ENCODE measurements at regions not wholly inside any gene's neighbourhood (a gene's known extent, or its start where the extent isn't known, plus 50 kb on each side); places are given as distances from the start of the nearest gene placed in this dataset.

GRCh38 chr13:71323266-71323665, 543.7 kb downstream of the DACH1 start:
- Histone ChIP-seq H3T11ph (ENCODE audit: low read length) (no peak overlapping the region), H3K27ac (ENCODE audit: insufficient read length, low read depth, low read length) (no peak overlapping the region), H3K4ac (ENCODE audit: low read depth, low read length) (no peak overlapping the region), H3K18ac (ENCODE audit: insufficient read length, low read depth, low read length) (no peak overlapping the region), H2BK5ac (ENCODE audit: insufficient read length, low read length) (no peak overlapping the region), H2BK12ac (ENCODE audit: insufficient read length, low read depth, low read length) (no peak overlapping the region), H2BK120ac (ENCODE audit: low read depth, low read length, poor library complexity, severe bottlenecking) (no peak overlapping the region), H2AK5ac (ENCODE audit: insufficient read length, low read length) (no peak overlapping the region), H3K9me3 (ENCODE audit: control insufficient read depth, low read depth, low read length) (no peaks in the 10 kb centered on the region), H3K56ac (ENCODE audit: insufficient read length, low read depth, low read length) (no peak overlapping the region), H4K5ac (ENCODE audit: insufficient read length, low read depth, low read length) (no peak overlapping the region), H3K79me2 (ENCODE audit: insufficient read depth, low read length) (no peaks in the 10 kb centered on the region), H4K8ac (replicated peaks; ENCODE audit: insufficient read length, low read depth, low read length) (no peak overlapping the region), H3K14ac (ENCODE audit: insufficient read depth, low read length) (no peak overlapping the region), H3K4me1 (ENCODE audit: insufficient read depth, low read length) (no peaks in the 10 kb centered on the region), H3K79me1 (ENCODE audit: insufficient read depth, low read depth, low read length, poor library complexity, severe bottlenecking) (no peaks in the 10 kb centered on the region), H2BK15ac (ENCODE audit: low read depth, low read length) (no peak overlapping the region), H4K20me1 (ENCODE audit: control insufficient read depth, insufficient read depth, insufficient read length) (no peaks in the 10 kb centered on the region), H3K23ac (ENCODE audit: insufficient read length, low read depth, low read length) (no peak overlapping the region), H3K9ac (ENCODE audit: extremely low read depth, insufficient read length, low read length) (no peak overlapping the region), H3K23me2 (ENCODE audit: insufficient read length, low read depth, low read length, poor library complexity, severe bottlenecking) (no peaks in the 10 kb centered on the region), H2AFZ (ENCODE audit: low read length) (no peak overlapping the region), H2BK20ac (ENCODE audit: low read depth, low read length, poor library complexity, severe bottlenecking) (no peak overlapping the region), H3K27me3 (ENCODE audit: insufficient read depth, low read length) (no peaks in the 10 kb centered on the region), H3K4me2 (ENCODE audit: insufficient read depth, insufficient read length, low read length) (no peak overlapping the region), H4K91ac (ENCODE audit: insufficient read length, low read depth, low read length) (no peak overlapping the region)
- H3K36me3 Mint-ChIP-seq (ENCODE audit: insufficient read depth in 1 of 3, low read depth in 3 of 3): peaks cover 0 to 5% (median 0%) of the 10 kb centered on the region in 3 experiments; a peak in 1 of 7 replicates
- H3K27ac Mint-ChIP-seq: no peak overlapping the region
- peaks cover 4 to 5% of the 10 kb centered on the region in 2 experiments; a peak in 3 of 5 replicates for H3K9me3 Mint-ChIP-seq
- H3K27me3 Mint-ChIP-seq (ENCODE audit: low read depth): no peaks in the 10 kb centered on the region
- TF ChIP-seq CTCF (conservative IDR thresholded peaks at IDR 0.05): no peak
- no peak for DNase-seq
- no CpG with 5 or more reads among the region's 5 CpGs for WGBS (ENCODE audit: extremely low coverage, insufficient read length, low lambda C conversion rate)
- no peaks in the 10 kb centered on the region for H3K4me1 Mint-ChIP-seq
- H3K4me3 Mint-ChIP-seq: no peak overlapping the region
